ENCODE measurements at regions not wholly inside any gene's neighbourhood (a gene's known extent, or its start where the extent isn't known, plus 50 kb on each side); places are given as distances from the start of the nearest gene placed in this dataset.

DNA sequence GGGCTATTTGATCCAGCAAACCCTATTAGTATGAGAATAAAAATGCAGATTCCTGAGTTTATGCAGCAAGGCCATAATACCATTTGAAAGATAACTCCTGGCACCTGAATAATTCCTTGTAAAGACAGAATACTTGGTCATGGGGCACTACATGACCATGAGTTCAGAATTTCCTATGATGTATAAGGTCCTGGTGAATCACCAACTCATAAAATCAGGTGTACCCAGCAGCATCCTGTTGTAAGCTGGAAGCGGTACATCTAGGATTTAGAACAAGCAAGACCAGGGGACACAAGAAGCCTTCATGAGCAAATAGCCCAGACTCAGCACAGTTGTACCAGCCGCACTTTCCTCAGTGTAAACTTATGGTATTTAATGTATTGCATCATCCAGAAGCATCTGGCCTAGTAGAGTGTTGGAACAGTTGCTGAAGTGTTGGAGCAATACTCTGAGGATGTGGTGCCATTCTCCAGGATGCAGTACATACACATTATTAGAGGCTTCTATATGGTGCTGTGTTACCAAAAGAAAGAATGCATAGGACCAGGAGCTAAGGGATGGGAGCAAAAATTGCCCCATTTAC, 233.4 kb downstream of the SQOR start:
- Histone ChIP-seq H3K4me3 (ENCODE audit: insufficient read depth, low read length, poor library complexity, severe bottlenecking) (no peak overlapping the region), H3K9me3 (ENCODE audit: insufficient read depth, low read length) (no peaks in the 10 kb centered on the region), H3K79me2 (ENCODE audit: insufficient read depth, low read length) (no peaks in the 10 kb centered on the region), H4K20me1 (ENCODE audit: low read depth, low read length) (no peaks in the 10 kb centered on the region), H3K9me2 (replicated peaks; ENCODE audit: insufficient read depth, low read length) (no peaks in the 10 kb centered on the region), H3K36me3 (ENCODE audit: low read length) (no peaks in the 10 kb centered on the region), H3K27ac (ENCODE audit: low read depth, low read length) (no peak overlapping the region), H3K9ac (ENCODE audit: low read length) (no peak overlapping the region), H2AFZ (ENCODE audit: low read depth, low read length, severe bottlenecking) (no peak overlapping the region), H3K4me2 (ENCODE audit: low read depth, low read length, poor library complexity, severe bottlenecking) (no peak overlapping the region), H3F3A (ENCODE audit: insufficient read depth) (no peaks in the 10 kb centered on the region), H3K27me3 (ENCODE audit: low read length) (no peaks in the 10 kb centered on the region)
- TF ChIP-seq, protein P1, sequence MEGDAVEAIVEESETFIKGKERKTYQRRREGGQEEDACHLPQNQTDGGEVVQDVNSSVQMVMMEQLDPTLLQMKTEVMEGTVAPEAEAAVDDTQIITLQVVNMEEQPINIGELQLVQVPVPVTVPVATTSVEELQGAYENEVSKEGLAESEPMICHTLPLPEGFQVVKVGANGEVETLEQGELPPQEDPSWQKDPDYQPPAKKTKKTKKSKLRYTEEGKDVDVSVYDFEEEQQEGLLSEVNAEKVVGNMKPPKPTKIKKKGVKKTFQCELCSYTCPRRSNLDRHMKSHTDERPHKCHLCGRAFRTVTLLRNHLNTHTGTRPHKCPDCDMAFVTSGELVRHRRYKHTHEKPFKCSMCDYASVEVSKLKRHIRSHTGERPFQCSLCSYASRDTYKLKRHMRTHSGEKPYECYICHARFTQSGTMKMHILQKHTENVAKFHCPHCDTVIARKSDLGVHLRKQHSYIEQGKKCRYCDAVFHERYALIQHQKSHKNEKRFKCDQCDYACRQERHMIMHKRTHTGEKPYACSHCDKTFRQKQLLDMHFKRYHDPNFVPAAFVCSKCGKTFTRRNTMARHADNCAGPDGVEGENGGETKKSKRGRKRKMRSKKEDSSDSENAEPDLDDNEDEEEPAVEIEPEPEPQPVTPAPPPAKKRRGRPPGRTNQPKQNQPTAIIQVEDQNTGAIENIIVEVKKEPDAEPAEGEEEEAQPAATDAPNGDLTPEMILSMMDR (IDR thresholded peaks at IDR 0.05; ENCODE audit: insufficient read depth, low read length, poor library complexity, severe bottlenecking): no peak
- TF ChIP-seq EZH2phosphoT487 (conservative IDR thresholded peaks at IDR 0.05; ENCODE audit: low read length): no peak

DNA sequence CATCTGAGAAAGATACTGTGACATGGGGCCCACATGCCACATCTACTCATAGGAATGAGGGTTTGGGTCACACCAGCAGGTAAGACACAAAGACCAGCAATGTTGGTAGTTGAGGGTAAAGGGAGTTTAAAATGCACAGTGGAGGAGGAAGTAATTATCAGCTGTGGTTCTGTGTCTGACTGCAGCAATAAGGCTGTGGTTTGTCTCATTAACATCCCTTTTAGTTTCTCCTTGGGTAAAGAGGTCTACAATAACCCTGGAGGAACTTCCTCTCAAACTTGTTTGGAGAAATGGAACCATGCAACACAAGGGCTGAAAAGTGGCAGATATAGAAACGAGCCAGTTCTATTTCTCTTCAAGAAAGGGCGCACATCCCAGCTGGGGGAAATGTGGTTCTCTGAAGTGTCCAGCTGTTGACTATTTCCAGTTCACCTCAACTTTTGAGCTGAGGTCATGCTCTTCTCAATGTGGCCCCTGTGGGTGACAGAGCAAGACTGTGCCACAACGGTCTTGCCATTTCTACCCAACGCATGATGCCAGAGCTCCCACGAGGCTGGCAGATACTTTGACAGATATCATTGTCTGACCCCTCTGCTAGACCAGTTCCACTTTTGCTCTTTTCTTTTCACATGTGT, 234.3 kb downstream of the SQOR start:
- Histone ChIP-seq H3K27ac (ENCODE audit: low read depth, low read length) (no peak overlapping the region), H3K79me2 (ENCODE audit: insufficient read depth, low read length) (no peaks in the 10 kb centered on the region), H3K9me2 (replicated peaks; ENCODE audit: insufficient read depth, low read length) (no peaks in the 10 kb centered on the region), H3F3A (ENCODE audit: insufficient read depth) (no peaks in the 10 kb centered on the region), H2AFZ (ENCODE audit: low read depth, low read length, severe bottlenecking) (no peak overlapping the region), H3K9ac (ENCODE audit: low read length) (no peak overlapping the region), H3K4me3 (ENCODE audit: insufficient read depth, low read length, poor library complexity, severe bottlenecking) (no peak overlapping the region), H3K36me3 (ENCODE audit: low read length) (no peaks in the 10 kb centered on the region), H4K20me1 (ENCODE audit: low read depth, low read length) (no peaks in the 10 kb centered on the region), H3K27me3 (ENCODE audit: low read length) (no peaks in the 10 kb centered on the region), H3K4me2 (ENCODE audit: low read depth, low read length, poor library complexity, severe bottlenecking) (no peak overlapping the region), H3K9me3 (ENCODE audit: insufficient read depth, low read length) (no peaks in the 10 kb centered on the region)
- TF ChIP-seq, protein P1 (IDR thresholded peaks at IDR 0.05; ENCODE audit: insufficient read depth, low read length, poor library complexity, severe bottlenecking): no peak
- no peak for TF ChIP-seq EZH2phosphoT487 (conservative IDR thresholded peaks at IDR 0.05; ENCODE audit: low read length)

GRCh38 chr15:45871121-45871855, 236.5 kb downstream of the SQOR start:
- TF ChIP-seq EZH2phosphoT487 (conservative IDR thresholded peaks at IDR 0.05; ENCODE audit: low read length): no peak
- TF ChIP-seq, protein P1 (IDR thresholded peaks at IDR 0.05; ENCODE audit: insufficient read depth, low read length, poor library complexity, severe bottlenecking): no peak
- Histone ChIP-seq H3F3A (ENCODE audit: insufficient read depth) (no peaks in the 10 kb centered on the region), H3K27ac (ENCODE audit: low read depth, low read length) (no peak overlapping the region), H3K79me2 (ENCODE audit: insufficient read depth, low read length) (no peaks in the 10 kb centered on the region), H2AFZ (ENCODE audit: low read depth, low read length, severe bottlenecking) (no peak overlapping the region), H3K9me2 (replicated peaks; ENCODE audit: insufficient read depth, low read length) (no peaks in the 10 kb centered on the region), H4K20me1 (ENCODE audit: low read depth, low read length) (no peaks in the 10 kb centered on the region), H3K27me3 (ENCODE audit: low read length) (no peaks in the 10 kb centered on the region), H3K36me3 (ENCODE audit: low read length) (no peaks in the 10 kb centered on the region), H3K9ac (ENCODE audit: low read length) (no peak overlapping the region), H3K4me3 (ENCODE audit: insufficient read depth, low read length, poor library complexity, severe bottlenecking) (no peak overlapping the region), H3K4me2 (ENCODE audit: low read depth, low read length, poor library complexity, severe bottlenecking) (no peak overlapping the region), H3K9me3 (ENCODE audit: insufficient read depth, low read length) (no peaks in the 10 kb centered on the region)

Measured in SU-DHL-6 (cell line).